K562 (cell line): ENCODE measurements at regions not wholly inside any gene's neighbourhood (a gene's known extent, or its start where the extent isn't known, plus 50 kb on each side); places are given as distances from the start of the nearest gene placed in this dataset.

Source experiments
- CTCF ChIP-seq, 3 experiments: IDR thresholded peaks in 2 of 3; conservative IDR thresholded peaks in 1 of 3; 2 replicates each; pipeline ENCODE4 v1.5.1; 2011 to 2012; ENCODE audit warnings: low read length in 3 of 3, mild to moderate bottlenecking in 3 of 3, control low read depth in 2 of 3, improper control_type of control experiment in 1 of 3, inconsistent platforms in 1 of 3, low read depth in 1 of 3, mixed read lengths in 1 of 3, moderate library complexity in 1 of 3; ENCODE audit not compliant: insufficient read depth in 2 of 3
- DIDO1 ChIP-seq: fragments of 450-650 bp; IDR thresholded peaks from 2 replicates; pipeline ENCODE4 v1.6.1; 2016; ENCODE audit warnings: low read depth, missing biosample characterization, missing genetic modification characterization
- EGR1 ChIP-seq: fragments of 450-650 bp; conservative IDR thresholded peaks from 2 replicates; pipeline ENCODE4 v1.6.1; 2017; ENCODE audit warnings: mild to moderate bottlenecking
- FIP1L1 ChIP-seq: fragments of 200-400 bp; formaldehyde crosslinking; IDR thresholded peaks from 2 replicates; pipeline ENCODE4 v1.6.1; 2018; ENCODE audit warnings: mild to moderate bottlenecking, low read depth, low read length; ENCODE audit not compliant: poor library complexity, severe bottlenecking
- GABPB2 ChIP-seq: fragments of 250-450 bp; sonication (Bioruptor Pico); conservative IDR thresholded peaks from 2 replicates; pipeline ENCODE4 v1.5.1; 2021; ENCODE audit warnings: mild to moderate bottlenecking
- HCFC1 ChIP-seq: IDR thresholded peaks from 2 replicates; pipeline ENCODE4 v1.6.1; 2012; ENCODE audit warnings: low read depth, low read length, improper control_type of control experiment
- MYBL2 ChIP-seq, 2 experiments: fragments of 450-650 bp in 1 of 2; sonication (generic) in 1 of 2; formaldehyde crosslinking in 1 of 2; IDR thresholded peaks; 2 replicates each; pipeline versions ENCODE4 v1.6.1 to v1.8.1; 2017 to 2022; ENCODE audit warnings: borderline replicate concordance in 1 of 2, inconsistent platforms in 1 of 2, low read depth in 1 of 2, mild to moderate bottlenecking in 1 of 2, missing genetic modification reagents in 1 of 2, moderate library complexity in 1 of 2
- POLR2A ChIP-seq: fragments of 450-650 bp; conservative IDR thresholded peaks from 2 replicates; pipeline ENCODE4 v1.6.1; 2016
- POLR2AphosphoS5 ChIP-seq: IDR thresholded peaks from 2 replicates; pipeline ENCODE4 v1.6.1; 2011; ENCODE audit warnings: mild to moderate bottlenecking, low read depth, low read length, moderate library complexity; ENCODE audit not compliant: control insufficient read depth, insufficient read depth
- REST ChIP-seq, 2 experiments: fragments of 450-650 bp; formaldehyde crosslinking in 1 of 2; IDR thresholded peaks; 2 replicates each; pipeline versions ENCODE4 v1.4.0 to v1.6.1; 2014 to 2020; ENCODE audit warnings: mild to moderate bottlenecking in 2 of 2, borderline replicate concordance in 1 of 2, low read depth in 1 of 2
- TAF1 ChIP-seq: IDR thresholded peaks from 2 replicates; pipeline ENCODE4 v1.6.1; 2011; ENCODE audit warnings: mild to moderate bottlenecking, low read length, moderate library complexity; ENCODE audit not compliant: insufficient read depth, control insufficient read depth, severe bottlenecking; ENCODE audit errors: extremely low read depth
- YY1 ChIP-seq, 3 experiments: IDR thresholded peaks; 2 replicates each; pipeline ENCODE4 v1.6.1; 2011; ENCODE audit warnings: low read length in 2 of 3, mild to moderate bottlenecking in 2 of 3, moderate library complexity in 2 of 3, borderline replicate concordance in 1 of 3, control low read depth in 1 of 3, low read depth in 1 of 3; ENCODE audit not compliant: insufficient read depth in 3 of 3, insufficient replicate concordance in 2 of 3, control insufficient read depth in 1 of 3, insufficient read length in 1 of 3; ENCODE audit errors: extremely low read depth in 1 of 3
- ZNF121 ChIP-seq: sonication (generic); formaldehyde crosslinking; conservative IDR thresholded peaks from 2 replicates; pipeline ENCODE4 v1.8.0; 2022; ENCODE audit warnings: missing genetic modification reagents
- TF ChIP-seq, protein P1 (sequence below): fragments of 250-450 bp; sonication (Bioruptor Pico); IDR thresholded peaks from 2 replicates; pipeline ENCODE4 v1.9.0; 2021; ENCODE audit warnings: mild to moderate bottlenecking, inconsistent platforms

DNA sequence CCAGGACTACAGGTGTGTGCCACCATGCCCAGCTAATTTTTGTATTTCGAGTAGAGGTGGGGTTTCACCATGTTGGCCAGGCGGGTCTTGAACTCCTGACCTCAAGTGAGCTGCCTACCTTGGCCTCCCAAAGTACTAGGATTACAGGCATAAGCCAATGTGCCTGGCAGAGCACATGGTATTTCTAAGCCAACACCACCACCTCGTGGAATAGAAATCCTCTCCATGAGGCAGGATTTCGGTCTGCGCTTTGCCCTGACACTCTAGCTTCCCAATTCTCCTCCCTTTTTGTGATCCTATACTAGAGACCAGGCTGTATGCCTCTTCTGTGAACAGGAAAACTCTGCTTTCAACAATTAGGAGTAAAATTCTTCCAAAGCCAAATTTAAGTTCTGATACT, 372.2 kb downstream of the VGLL3 start:
- no peak for TF ChIP-seq REST (IDR thresholded peaks at IDR 0.05; ENCODE audit: borderline replicate concordance)
- no peak for TF ChIP-seq REST (CRISPR knock-in tag; IDR thresholded peaks at IDR 0.05; ENCODE audit: low read depth)
- TF ChIP-seq CTCF (IDR thresholded peaks at IDR 0.05 in 2 of 3, conservative IDR thresholded peaks at IDR 0.05 in 1 of 3; ENCODE audit: insufficient read depth in 2 of 3, low read depth in 1 of 3, low read length in 3 of 3), result no peak
- TF ChIP-seq, protein P1, sequence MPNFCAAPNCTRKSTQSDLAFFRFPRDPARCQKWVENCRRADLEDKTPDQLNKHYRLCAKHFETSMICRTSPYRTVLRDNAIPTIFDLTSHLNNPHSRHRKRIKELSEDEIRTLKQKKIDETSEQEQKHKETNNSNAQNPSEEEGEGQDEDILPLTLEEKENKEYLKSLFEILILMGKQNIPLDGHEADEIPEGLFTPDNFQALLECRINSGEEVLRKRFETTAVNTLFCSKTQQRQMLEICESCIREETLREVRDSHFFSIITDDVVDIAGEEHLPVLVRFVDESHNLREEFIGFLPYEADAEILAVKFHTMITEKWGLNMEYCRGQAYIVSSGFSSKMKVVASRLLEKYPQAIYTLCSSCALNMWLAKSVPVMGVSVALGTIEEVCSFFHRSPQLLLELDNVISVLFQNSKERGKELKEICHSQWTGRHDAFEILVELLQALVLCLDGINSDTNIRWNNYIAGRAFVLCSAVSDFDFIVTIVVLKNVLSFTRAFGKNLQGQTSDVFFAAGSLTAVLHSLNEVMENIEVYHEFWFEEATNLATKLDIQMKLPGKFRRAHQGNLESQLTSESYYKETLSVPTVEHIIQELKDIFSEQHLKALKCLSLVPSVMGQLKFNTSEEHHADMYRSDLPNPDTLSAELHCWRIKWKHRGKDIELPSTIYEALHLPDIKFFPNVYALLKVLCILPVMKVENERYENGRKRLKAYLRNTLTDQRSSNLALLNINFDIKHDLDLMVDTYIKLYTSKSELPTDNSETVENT (CRISPR knock-in tag), result no peak
- no peak for TF ChIP-seq DIDO1 (tag)
- no peak for TF ChIP-seq POLR2A
- no peak for TF ChIP-seq POLR2AphosphoS5
- TF ChIP-seq YY1 (IDR thresholded peaks at IDR 0.05; ENCODE audit: borderline replicate concordance in 1 of 3, control insufficient read depth in 1 of 3, extremely low read depth in 1 of 3, insufficient read depth in 3 of 3, insufficient read length in 1 of 3, insufficient replicate concordance in 2 of 3, low read depth in 1 of 3, low read length in 2 of 3), result no peak
- no peak for TF ChIP-seq GABPB2 (CRISPR knock-in tag)
- TF ChIP-seq EGR1, result no peak
- no peak for TF ChIP-seq HCFC1
- no peak for TF ChIP-seq MYBL2 (IDR thresholded peaks at IDR 0.05; ENCODE audit: low read depth)
- no peak for TF ChIP-seq MYBL2 (CRISPR knock-in tag; IDR thresholded peaks at IDR 0.05; ENCODE audit: borderline replicate concordance)
- TF ChIP-seq FIP1L1, result no peak
- TF ChIP-seq TAF1, result no peak
- no peak for TF ChIP-seq ZNF121 (CRISPR knock-in tag)
